ENCODE measurements at regions not wholly inside any gene's neighbourhood (a gene's known extent, or its start where the extent isn't known, plus 50 kb on each side); places are given as distances from the start of the nearest gene placed in this dataset.
A peak's percentile ranks its signal among the peaks of the same experiment; 100 is the strongest.

DNA sequence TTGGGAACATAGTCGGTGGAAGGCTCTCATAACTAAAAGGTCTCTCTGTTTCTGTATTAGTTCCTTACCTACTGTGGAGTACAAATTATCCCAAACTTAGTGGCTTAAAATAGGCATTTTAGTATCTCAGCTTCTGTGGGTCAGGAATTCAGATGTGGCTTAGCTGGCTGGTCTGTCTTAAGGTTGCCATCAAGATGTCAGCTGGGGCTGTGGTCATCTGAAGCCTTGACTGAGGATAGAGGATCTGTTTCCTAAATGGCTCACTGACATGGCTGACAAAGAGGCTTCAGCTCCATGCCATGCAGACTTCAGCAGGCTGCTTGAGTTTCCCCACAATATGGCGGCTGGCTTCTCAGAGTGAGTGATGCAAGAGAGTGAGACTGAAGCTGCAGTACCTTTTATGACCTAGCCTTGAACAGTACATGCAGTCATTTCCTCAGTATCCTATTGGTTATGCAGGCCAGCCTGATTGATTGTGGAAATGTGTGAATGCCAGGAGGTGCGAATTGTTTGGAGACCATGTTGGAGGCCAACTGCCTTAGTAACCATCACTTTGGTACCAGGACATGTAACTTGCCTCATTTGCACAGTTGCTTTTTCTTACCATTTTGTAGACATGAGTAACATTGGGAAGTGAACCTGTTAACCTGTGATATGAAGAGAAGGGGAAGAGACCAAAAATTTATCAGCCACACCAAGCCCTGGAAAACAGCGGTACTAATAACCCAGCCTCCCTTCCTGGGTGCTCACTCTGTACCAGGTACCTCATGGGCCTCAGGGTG lies 152.8 kb upstream of the IER5L start:
- no peak for DNase-seq (ENCODE audit: low read depth in 2 of 2)

DNA sequence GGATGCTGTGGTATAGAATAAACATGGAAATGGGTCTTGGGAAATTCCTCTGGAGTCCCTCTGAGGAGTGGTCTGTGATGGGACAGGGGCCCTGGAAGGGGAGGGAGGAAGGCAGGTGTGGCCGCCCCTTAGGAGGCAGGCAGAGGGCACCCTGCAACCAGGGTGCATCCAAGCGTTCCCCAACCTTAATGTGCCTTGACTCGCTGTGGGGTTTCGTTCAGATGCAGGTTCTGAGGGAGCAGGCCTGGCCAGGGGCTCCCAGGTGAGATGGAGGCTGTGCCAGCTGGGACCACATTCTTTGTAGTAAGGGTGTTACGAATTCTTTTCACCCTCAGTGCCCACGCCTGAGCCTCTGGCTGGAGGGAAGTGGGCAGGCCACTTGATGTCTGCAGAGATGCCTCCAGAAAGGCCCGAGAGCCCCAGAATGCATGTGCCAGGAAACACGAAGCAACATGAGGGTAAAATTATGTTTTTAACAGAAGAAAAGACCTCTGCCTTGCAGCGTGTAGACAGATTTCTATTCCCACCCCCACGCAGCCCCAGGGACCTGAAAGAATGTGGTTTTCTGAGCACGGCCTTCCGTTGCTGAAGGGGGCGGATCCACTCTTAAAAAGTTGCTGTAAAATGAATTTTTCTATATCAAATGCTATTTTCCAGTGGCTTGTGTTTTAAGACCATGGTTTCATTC lies 150.4 kb upstream of the IER5L start:
- DNase-seq (ENCODE audit: low read depth in 2 of 2) = no peak

DNA sequence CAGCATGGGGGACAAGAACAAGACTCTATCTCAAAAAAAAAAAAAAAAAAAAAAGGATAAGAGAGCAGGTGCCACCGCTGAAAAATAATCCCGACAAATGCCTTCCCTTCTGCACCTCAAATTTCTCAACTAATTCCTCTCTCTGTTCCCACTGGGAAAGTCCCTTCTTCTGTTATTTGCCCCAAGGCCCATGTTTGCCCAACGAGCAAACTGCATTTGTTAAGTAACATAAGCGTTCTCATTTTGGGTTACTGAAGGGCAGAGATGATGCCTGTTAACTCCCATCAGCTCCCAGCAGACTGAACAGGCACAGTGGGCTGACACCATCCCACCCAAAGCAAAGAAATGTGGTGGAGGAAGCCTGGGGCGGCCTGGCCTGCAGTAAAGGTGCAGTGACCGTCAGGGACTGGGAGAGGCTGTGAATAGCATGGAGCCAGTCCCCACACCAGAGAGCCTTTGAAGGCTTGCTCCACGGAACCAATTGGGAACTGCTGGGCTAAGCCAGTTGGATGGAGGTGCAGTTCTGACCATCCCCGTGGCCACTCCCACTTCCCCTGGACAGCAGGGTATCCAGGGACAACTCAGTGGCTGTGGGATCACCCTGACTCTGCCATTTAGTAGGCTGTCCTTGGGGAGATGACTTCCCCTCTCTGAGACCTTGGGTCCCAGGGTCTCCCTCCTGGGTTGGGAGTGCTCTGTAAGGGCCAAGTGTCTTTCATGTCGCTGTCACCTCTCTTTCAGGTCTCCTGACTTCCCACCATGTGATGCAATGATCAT lies 149.7 kb upstream of the IER5L start:
- DNase-seq (ENCODE audit: low read depth in 2 of 2) = no peak

DNA sequence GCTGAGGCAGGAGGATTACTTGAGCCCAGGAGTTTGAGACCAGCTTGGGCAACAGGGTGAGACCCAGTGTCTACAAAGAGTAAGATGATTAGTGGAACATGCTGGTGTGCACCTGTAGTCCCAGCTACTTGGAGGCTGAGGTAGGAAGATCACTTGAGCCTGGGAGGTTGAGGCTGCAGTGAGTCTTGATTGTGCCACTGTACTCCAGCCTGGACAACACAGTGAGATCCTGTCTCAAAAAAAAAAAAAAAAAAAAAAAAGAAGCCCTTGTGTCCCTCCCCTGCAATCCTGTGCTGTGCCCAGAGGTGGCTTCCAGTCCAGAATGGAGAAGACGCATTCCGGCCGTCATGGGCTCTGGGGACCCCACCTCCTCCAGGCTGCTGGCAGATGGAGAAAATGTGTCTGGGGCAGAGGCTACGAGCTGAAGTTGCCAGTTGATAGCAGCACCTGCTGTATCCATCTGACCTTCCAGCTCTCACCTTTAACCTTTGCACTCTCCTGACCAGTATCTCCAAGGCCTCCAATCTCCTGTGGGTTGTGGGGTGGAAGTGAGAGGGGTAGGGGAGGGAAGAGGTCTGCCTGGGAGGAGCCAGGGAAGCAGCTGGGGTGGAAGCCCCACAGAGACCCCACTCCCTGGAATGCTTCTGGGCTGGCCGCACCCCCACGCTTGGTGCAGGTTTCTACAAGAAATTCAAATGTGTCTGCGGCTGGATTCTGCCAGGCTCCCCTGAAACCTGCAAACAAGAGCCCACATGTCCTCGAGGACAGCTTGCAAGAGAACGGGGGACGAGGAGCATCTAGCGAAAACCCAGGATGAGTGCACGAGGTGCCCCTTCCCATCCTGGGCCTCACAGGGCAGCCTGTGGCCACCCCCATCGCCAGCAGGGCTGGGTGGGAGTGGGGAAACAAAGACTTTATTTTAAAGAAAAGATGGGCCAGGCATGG lies 148.3 kb upstream of the IER5L start:
- no peak for DNase-seq (ENCODE audit: low read depth in 2 of 2)

DNA sequence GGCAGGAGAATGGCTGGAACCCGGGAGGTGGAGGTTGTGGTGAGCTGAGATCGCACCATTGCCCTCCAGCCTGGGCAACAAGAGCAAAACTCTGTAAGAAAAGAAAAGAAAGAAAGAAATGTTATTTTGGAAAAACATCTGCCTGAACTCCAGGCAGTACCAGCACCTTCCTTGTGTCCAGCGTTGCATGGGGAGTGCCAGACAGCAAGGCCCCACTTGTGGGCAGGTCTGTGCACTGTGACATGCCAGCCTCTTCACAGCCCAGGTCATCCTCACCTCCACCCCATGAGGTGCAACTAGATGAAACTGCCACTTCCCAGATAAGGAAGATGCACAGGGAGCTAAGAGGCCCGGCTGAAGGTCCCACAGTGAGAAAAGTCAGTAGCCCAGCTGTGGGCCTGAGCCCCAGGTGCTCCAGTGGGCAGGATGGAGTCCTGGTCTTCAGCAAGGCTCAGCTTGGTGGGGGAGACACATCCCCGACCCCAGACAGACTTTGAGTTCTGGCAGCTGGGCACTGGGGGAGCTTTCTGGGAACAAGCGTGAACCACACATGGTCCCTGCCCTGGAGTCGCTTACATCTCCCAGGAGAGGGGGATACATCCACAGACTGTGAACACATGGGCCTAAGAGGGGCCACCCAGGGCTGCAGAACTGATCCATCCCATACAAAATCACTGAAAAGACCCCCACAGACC lies 146.9 kb upstream of the IER5L start:
- no peak for DNase-seq (ENCODE audit: low read depth in 2 of 2)

DNA sequence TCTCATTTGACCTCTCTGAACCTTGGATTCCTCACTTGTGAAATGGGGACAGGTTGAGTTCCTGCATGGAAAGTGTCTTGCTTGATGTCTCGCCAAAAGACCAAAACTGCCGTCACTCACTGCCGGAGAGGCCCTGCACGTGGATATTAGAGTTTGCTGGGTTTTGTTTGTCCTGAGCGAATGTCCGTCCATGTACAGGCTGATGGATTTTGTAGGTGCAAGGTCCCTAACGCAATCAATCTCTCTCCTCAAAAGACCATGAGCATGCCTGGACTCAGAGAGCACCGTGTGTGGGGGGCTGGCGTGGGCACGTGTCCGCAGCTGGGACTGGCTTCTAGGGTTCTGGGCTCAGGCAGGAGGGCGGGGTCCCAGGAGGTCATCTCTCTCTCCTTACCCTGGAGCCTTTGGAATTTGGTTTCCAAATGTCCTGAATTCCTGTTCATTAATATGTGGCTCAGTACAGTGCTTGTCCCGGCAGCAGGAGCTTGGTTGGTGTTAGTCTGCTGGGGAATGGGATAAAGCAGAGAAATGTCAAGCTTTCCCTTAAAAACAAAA lies 146.0 kb upstream of the IER5L start:
- DNase-seq (ENCODE audit: low read depth in 2 of 2) = no peak

DNA sequence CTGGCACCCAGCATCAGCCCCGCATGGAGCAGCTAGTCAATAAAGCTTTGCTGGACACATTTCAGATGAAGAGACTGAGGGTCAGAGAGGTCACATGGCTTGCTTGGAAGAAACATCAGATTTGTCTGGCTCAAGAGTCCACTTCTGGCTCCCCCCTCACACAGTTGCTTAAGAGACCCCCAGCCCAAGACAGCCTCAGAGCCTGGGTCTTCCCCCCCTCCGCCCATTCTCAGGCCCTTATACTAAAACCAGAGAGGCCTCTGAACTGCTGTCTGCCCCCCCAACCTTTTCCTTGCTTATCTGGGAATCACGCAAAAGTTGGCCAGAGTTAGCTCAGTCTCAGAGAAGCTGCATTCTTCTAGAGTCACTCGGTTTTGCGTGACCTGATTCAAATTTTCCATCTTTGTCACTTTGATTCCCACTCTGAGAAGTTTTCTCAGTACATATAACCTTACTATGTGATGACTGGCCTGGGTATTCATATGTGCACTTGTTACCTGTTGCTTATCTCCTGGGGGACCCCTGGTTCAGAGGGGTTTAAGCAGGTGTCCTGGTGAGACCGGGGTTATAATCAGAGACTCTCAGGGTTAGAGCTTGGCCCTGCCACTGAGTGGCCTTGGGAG lies 145.4 kb upstream of the IER5L start:
- no peak for DNase-seq (ENCODE audit: low read depth in 2 of 2)

DNA sequence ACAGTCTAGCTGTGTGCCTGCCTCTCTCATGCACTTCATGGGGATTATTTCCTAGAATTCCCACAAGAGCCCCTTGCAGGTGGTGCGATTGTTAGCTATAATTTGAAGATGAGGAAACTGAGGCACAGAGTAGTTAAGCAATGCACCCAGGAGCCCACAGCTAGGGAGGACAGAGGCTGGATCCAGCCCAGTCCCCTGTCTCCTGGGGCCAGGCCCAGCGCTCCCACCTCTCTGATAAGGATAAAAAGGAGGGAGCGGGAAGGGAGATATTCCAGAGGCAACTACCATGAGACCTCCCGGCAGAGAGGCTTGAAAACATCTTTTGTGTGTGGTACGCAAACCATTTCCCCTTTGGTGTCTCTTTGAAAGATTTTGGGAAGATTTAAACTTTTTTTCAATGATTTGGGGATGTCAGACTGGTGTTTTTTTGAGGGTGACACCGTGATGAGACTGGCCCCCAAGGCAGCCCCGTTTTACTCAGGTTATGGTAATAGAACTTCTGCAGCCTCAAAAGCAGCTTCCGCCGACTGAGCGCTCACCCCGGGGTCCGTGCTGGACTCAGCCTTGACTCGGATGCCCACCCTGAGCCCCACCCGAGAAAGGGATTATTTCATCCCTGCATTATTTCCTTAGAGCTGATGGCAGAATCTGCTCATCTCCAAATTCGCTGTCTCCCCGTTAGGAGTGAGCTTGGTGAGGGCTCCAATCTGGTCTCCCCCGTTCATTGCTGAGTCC lies 144.7 kb upstream of the IER5L start:
- no peak for DNase-seq (ENCODE audit: low read depth in 2 of 2)

DNA sequence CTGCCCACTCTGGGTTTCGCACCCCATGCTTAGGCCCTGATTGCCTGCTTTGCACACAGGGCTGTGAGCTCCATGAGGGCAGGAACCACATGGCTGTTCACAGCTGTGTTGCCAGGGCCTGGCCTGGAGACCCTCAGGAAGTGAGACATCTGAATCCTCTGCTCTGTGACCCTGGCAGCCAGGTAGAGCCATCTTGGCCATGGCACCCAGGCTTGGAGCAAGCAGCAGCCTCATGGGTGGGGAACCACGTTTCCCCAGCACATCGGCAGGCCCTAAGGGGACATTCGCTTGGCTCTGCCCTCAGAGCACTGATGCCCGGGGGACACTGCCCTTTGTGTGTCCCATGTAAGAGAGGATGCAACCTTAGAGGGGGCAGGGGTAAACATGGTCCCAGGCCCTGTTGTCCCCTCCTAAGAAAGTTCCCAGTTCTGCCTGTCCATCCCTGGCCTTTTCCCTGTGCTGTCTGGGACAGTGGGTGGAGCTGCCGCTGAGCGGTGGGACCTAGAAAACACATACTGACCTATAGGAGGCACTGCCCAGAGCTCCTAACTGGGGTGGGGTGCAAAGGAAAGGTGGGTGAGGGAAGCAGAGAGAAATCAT lies 144.1 kb upstream of the IER5L start:
- DNase-seq (ENCODE audit: low read depth in 2 of 2) = no peak

DNA sequence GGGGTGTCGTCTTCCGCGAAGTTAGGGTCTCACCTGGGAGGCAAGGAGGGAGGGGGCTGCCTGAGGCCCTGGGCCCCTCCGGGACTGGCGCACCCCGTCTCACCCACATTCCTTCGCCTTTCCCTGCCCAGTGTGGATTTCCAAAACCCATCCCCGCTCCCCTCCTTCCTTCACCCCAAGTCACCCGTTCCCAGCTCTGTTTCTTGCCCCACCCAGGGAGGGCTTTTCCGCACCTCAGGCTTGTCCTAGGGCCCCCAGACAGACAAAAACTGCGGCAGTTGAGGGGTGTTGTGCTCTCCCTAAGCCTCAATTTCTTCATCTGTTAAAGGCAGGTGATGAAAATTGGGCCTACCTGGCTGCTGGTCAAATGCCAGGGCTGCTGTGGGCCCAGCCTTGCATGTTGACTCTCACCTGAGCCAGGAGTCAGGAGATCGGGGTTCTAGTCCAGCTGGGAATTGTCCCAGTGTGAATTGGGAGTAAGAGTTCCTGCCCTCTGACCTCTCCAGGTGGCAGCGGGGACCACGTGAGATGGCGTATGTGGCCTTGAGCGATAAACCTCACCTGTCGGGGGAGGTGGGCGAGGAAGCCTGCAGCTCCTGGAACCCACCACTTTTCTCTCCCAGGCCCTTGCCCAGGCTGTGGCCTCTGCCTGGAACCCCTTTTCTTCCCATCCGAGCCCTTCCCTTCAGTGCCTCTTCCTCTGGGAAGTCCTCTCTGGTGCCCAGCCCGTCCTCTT lies 143.4 kb upstream of the IER5L start:
- DNase-seq (ENCODE audit: low read depth in 2 of 2) = no peak

DNA sequence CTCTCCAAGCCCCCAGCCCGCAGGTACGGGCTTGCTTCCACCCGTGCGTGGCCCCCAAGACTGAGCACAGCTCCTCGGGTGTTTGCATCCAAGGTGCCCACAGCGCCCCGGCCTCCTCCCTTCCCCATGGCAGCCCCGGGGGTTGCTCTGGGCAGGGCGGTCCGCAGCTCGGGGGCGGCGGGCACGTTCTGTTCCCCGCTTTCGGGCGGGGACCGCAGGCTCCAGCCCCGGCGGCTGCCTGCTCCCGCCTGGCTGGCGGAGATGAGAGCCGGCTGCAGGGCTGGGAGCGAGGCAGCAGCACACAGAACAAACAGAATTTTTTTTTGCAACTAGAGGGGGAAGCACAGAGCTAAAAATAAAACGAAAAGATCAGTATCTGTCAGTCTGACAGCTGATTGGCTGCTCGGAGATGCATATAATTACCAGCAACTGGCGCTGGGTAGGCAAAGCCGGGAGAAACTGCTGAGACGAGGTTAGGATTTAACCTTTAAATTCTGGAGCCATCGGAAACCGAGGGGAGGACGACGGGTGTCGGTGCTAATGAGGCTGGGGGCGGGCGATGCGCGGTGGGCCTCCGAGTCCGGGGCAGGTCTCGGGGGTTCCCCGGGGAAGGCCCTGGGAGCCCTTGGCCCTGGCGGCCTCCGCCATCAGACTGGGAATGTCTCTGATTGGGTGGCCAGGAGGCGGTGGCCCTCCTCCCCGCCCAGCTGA lies 142.7 kb upstream of the IER5L start:
- peak; percentile 57 to 72 for DNase-seq (ENCODE audit: low read depth in 2 of 2)

DNA sequence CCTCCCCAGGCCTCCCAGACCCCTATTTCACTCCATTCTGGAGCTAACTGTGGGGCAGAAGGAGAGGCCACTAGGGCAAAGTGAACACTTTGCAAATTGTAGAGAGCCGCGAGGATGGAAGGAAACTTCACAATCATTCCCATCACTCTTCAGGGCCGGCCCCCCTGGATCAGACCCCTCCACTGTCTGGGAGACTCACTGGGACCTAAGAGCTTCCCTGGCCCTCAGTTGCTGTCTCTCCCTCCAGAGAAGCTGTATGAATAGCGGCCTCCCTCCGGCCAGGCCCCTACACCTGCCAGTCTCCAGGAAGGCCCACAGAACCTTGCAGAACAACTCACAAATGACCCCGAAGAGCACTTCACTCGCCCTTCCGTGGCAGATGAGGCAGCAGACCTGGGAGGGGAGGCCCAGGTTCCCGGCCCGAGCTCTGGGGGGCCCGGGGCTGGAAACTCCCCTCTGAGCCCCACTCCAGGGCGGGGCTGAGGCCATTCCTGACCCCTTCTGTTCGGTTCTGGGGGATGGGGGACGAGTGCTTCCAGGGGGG lies 141.9 kb upstream of the IER5L start:
- DNase-seq (ENCODE audit: low read depth in 2 of 2) = no peak

DNA sequence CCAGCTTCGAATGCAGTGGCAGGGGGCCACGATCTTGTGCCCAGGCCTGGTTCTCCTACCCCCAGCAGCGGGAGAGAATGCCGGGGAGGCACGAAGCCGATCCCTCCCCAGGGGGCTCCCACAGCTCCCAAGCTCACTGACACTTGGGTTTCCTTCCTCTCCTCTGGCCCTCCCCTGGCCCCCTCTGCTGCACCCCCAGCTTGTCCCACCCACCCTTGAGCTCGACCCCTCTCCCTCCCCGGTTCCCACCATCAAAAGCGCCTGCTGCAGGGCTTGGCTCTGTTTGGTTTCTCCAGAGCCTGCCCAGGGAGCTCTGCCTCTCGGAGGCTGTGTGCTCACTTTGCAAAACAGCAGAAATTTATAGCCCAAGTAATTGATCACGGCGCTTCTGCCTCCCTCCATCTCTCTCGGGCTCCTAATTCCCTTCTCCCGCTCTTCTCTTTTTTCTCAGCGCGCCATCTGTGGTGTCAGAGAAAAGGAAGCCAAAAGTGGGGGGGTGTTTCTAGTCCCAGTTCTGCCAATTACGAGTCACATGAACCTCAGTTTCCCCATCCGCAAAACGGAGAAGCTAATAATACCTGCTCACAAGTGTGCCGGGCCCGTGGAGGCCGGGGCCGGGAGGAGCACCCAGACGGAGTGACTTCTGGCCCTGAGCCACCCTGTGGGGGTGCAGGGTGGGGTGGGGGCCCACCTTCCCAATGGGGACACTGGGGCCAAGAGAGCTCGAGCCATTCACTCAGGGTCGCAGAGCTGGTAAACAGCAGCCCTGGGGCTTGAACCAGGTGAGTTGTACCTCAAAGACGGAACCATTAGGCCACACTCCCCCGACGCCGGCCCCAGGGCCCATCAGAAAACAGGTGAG lies 141.2 kb upstream of the IER5L start:
- no peak for DNase-seq (ENCODE audit: low read depth in 2 of 2)

DNA sequence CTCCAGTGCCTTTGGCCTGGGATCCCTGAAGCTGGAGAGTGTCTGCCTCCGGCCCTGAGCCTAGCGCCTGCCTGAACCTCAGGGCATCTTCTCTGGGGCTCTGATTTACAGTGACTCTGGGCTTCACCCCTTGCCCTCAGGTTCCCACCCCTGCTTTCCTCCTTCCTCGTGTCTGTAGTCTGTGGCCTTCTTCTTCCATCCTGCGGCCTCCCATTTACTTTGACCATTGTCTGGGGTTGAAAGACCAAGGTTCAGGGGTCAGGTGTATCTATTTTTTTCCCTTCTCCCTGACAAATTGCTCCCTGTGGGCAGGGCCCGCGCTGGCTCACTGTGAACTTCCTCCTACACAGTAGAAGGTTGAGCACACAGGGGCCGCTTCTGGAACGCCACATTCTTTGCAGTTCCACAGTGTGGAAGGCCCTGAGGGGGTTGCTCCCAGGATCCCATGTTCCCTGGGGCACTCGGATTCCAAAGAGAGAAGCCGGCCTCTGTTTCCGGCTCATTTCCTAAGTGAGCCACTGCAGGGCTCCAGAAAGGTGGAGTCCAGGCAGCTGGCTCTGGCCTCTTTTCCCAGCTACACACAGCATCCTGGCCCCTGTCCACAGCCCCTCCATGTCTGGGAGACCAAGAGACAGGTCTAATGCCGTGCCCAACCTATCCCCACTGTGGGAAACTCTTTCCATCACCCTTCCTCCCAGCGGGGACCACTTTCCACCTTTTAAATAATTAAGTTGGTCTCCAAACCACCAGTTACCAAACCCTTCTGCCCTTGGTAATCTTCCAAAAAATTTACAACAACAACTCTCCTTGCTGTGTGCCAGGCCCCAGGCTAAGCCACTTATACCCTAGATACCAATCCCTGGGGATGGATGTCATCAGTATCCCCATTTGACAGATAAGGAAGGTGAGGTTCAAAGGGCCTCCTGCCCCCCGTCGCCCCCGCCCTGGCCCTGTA lies 140.3 kb upstream of the IER5L start:
- no peak for DNase-seq (ENCODE audit: low read depth in 2 of 2)
